ENCODE measurements at regions not wholly inside any gene's neighbourhood (a gene's known extent, or its start where the extent isn't known, plus 50 kb on each side); places are given as distances from the start of the nearest gene placed in this dataset.

- no peaks in the 10 kb centered on the region for H3K79me2 ChIP-seq (ENCODE audit: low read length)
- intact Hi-C loops (cut with micrococcal nuclease), result no loop called here
- H3K36me3 ChIP-seq (ENCODE audit: low read depth, low read length), result no peaks in the 10 kb centered on the region
- H2AFZ ChIP-seq (ENCODE audit: low read length), result no peak overlapping the region
- POLR2A ChIA-PET (ENCODE audit: unreplicated experiment), result no interaction called here
- H4K20me1 ChIP-seq (ENCODE audit: low read length), result no peaks in the 10 kb centered on the region
- DNase-seq, result peak; percentile 5
- no peaks in the 10 kb centered on the region for H3K27me3 ChIP-seq (ENCODE audit: low read length)
- no peaks in the 10 kb centered on the region for H3F3A ChIP-seq (ENCODE audit: low read length, unreplicated experiment)
- H3K9me2 ChIP-seq (replicated peaks; ENCODE audit: low read length), result no peaks in the 10 kb centered on the region
- H3K4me2 ChIP-seq (ENCODE audit: low read length), result no peak overlapping the region
- H3K4me1 ChIP-seq (ENCODE audit: insufficient read depth, low read length), result no peaks in the 10 kb centered on the region
- H3K27ac ChIP-seq (ENCODE audit: low read length), result no peak overlapping the region
- BruUV-seq (replicated peaks), result no TSS peak
- CTCF ChIA-PET, result no interaction called here
- no peak for ATAC-seq
- TF ChIP-seq CTCF (conservative IDR thresholded peaks at IDR 0.05; ENCODE audit: low read depth, low read length) (no peak), EZH2phosphoT487 (IDR thresholded peaks at IDR 0.05; ENCODE audit: borderline replicate concordance, low read length) (no peak)
- H3K9ac ChIP-seq (ENCODE audit: low read length), result no peak overlapping the region
- H3K9me3 ChIP-seq (ENCODE audit: low read length), result no peaks in the 10 kb centered on the region
- no peak overlapping the region for H3K4me3 ChIP-seq (ENCODE audit: low read length)
These were observed 104.2 kb downstream of the SLITRK6 start for GRCh38 chr13:85694992-85695391.

GRCh38 chr13:85693889-85694511, 105.2 kb downstream of the SLITRK6 start:
- H3K27me3 ChIP-seq (ENCODE audit: low read length), result no peaks in the 10 kb centered on the region
- ATAC-seq, result peak; percentile 64; the same call in 1 of the 2 replicates
- no peaks in the 10 kb centered on the region for H3K9me3 ChIP-seq (ENCODE audit: low read length)
- H3K9ac ChIP-seq (ENCODE audit: low read length), result no peak overlapping the region
- no peaks in the 10 kb centered on the region for H4K20me1 ChIP-seq (ENCODE audit: low read length)
- H2AFZ ChIP-seq (ENCODE audit: low read length), result no peak overlapping the region
- TF ChIP-seq EZH2phosphoT487 (IDR thresholded peaks at IDR 0.05; ENCODE audit: borderline replicate concordance, low read length) (no peak), EZH2 (IDR thresholded peaks at IDR 0.05; ENCODE audit: low read length, unreplicated experiment) (no peak), CTCF (conservative IDR thresholded peaks at IDR 0.05; ENCODE audit: low read depth, low read length) (no peak)
- POLR2A ChIA-PET (ENCODE audit: unreplicated experiment), result no interaction called here
- peak; percentile 8 for DNase-seq
- H3K9me2 ChIP-seq (replicated peaks; ENCODE audit: low read length), result no peaks in the 10 kb centered on the region
- BruUV-seq (replicated peaks), result no TSS peak
- H3K4me3 ChIP-seq (ENCODE audit: low read length), result no peak overlapping the region
- CTCF ChIA-PET, result no interaction called here
- no peak overlapping the region for H3K4me2 ChIP-seq (ENCODE audit: low read length)
- no peaks in the 10 kb centered on the region for H3F3A ChIP-seq (ENCODE audit: low read length, unreplicated experiment)
- H3K79me2 ChIP-seq (ENCODE audit: low read length), result no peaks in the 10 kb centered on the region
- H3K27ac ChIP-seq (ENCODE audit: low read length), result no peak overlapping the region
- no peaks in the 10 kb centered on the region for H3K36me3 ChIP-seq (ENCODE audit: low read depth, low read length)
- intact Hi-C loops (cut with micrococcal nuclease), result no loop called here
- H3K4me1 ChIP-seq (ENCODE audit: insufficient read depth, low read length), result no peaks in the 10 kb centered on the region

- ChIA-PET POLR2A (ENCODE audit: unreplicated experiment) (no interaction called here), CTCF (no interaction called here)
- Histone ChIP-seq H3K9me2 (replicated peaks; ENCODE audit: low read length) (no peaks in the 10 kb centered on the region), H3K27me3 (ENCODE audit: low read length) (no peaks in the 10 kb centered on the region), H3K4me2 (ENCODE audit: low read length) (no peak overlapping the region), H3K9ac (ENCODE audit: low read length) (no peak overlapping the region), H3K27ac (ENCODE audit: low read length) (no peak overlapping the region), H3K4me3 (ENCODE audit: low read length) (no peak overlapping the region), H3K4me1 (ENCODE audit: insufficient read depth, low read length) (no peaks in the 10 kb centered on the region), H2AFZ (ENCODE audit: low read length) (no peak overlapping the region), H3K79me2 (ENCODE audit: low read length) (no peaks in the 10 kb centered on the region), H4K20me1 (ENCODE audit: low read length) (no peaks in the 10 kb centered on the region), H3K36me3 (ENCODE audit: low read depth, low read length) (no peaks in the 10 kb centered on the region), H3F3A (ENCODE audit: low read length, unreplicated experiment) (no peaks in the 10 kb centered on the region), H3K9me3 (ENCODE audit: low read length) (no peaks in the 10 kb centered on the region)
- BruUV-seq (replicated peaks), result no TSS peak
- intact Hi-C loops (cut with micrococcal nuclease), result no loop called here
- DNase-seq, result no peak
- no peak for TF ChIP-seq EZH2 (IDR thresholded peaks at IDR 0.05; ENCODE audit: low read length, unreplicated experiment)
- TF ChIP-seq CTCF (conservative IDR thresholded peaks at IDR 0.05; ENCODE audit: low read depth, low read length), result no peak
- no peak for TF ChIP-seq EZH2phosphoT487 (IDR thresholded peaks at IDR 0.05; ENCODE audit: borderline replicate concordance, low read length)
- ATAC-seq, result no peak
These were observed 108.9 kb downstream of the SLITRK6 start for GRCh38 chr13:85690368-85690767.
